Mesothelial cell of epicardium (in vitro differentiated cells): ENCODE measurements at regions not wholly inside any gene's neighbourhood (a gene's known extent, or its start where the extent isn't known, plus 50 kb on each side); places are given as distances from the start of the nearest gene placed in this dataset.
A peak's percentile ranks its signal among the peaks of the same experiment; 100 is the strongest.

ENCODE experiments used
- DNase-seq, 2 experiments: peaks; one replicate each; pipeline ENCODE4 v3.0.0; 2021; ENCODE audit warnings: low spot score in 2 of 2; ENCODE audit not compliant: unreplicated experiment in 2 of 2
- H3K27ac Mint-ChIP-seq: 2 replicates; pipeline ENCODE4 v1.8.0; 2021; ENCODE audit warnings: mixed read lengths
- H3K27me3 Mint-ChIP-seq: 2 replicates; pipeline ENCODE4 v1.8.0; 2021; ENCODE audit warnings: low read depth, mixed read lengths
- H3K36me3 Mint-ChIP-seq: 2 replicates; pipeline ENCODE4 v1.8.0; 2021; ENCODE audit warnings: mixed read lengths
- H3K4me1 Mint-ChIP-seq: 2 replicates; pipeline ENCODE4 v1.8.0; 2021; ENCODE audit warnings: mixed read lengths
- H3K4me3 Mint-ChIP-seq: 2 replicates; pipeline ENCODE4 v1.8.0; 2021; ENCODE audit warnings: mild to moderate bottlenecking, moderate library complexity, mixed read lengths
- H3K9me3 Mint-ChIP-seq: 2 replicates; pipeline ENCODE4 v1.8.0; 2021; ENCODE audit warnings: mixed read lengths
- CTCF ChIP-seq: fragments of 200-600 bp; sonication (generic); IDR thresholded peaks from one replicate; pipeline ENCODE4 v1.5.0; 2021; ENCODE audit warnings: antibody characterized with exemption; ENCODE audit not compliant: unreplicated experiment

GRCh38 chr11:98040061-98040808 is 980.5 kb upstream of the CNTN5 start:
- no peaks in the 10 kb centered on the region for H3K27me3 Mint-ChIP-seq
- no peaks in the 10 kb centered on the region for H3K36me3 Mint-ChIP-seq
- peaks cover 7% of the 10 kb centered on the region for H3K9me3 Mint-ChIP-seq
- H3K4me1 Mint-ChIP-seq: no peaks in the 10 kb centered on the region
- no peak for TF ChIP-seq CTCF
- H3K27ac Mint-ChIP-seq: no peak overlapping the region
- DNase-seq: no peak
- H3K4me3 Mint-ChIP-seq: no peak overlapping the region

- no peak overlapping the region for H3K27ac Mint-ChIP-seq
- H3K9me3 Mint-ChIP-seq: peaks cover 2% of the 10 kb centered on the region
- no peak overlapping the region for H3K4me3 Mint-ChIP-seq
- no peak for TF ChIP-seq CTCF
- H3K4me1 Mint-ChIP-seq: peaks cover 4% of the 10 kb centered on the region
- no peaks in the 10 kb centered on the region for H3K36me3 Mint-ChIP-seq
- DNase-seq: no peak
- no peaks in the 10 kb centered on the region for H3K27me3 Mint-ChIP-seq
These were observed 973.1 kb upstream of the CNTN5 start for GRCh38 chr11:98047647-98048046.

GRCh38 chr11:98053851-98054250 is 966.9 kb upstream of the CNTN5 start:
- Mint-ChIP-seq H3K27ac (peak overlapping the region; percentile 17), H3K27me3 (no peaks in the 10 kb centered on the region), H3K9me3 (no peaks in the 10 kb centered on the region), H3K4me3 (no peak overlapping the region), H3K36me3 (no peaks in the 10 kb centered on the region), H3K4me1 (peaks cover 20% of the 10 kb centered on the region)
- no peak for DNase-seq
- TF ChIP-seq CTCF: no peak

- no peak for TF ChIP-seq CTCF
- H3K4me1 Mint-ChIP-seq: peaks cover 20% of the 10 kb centered on the region
- no peak overlapping the region for H3K27ac Mint-ChIP-seq
- H3K36me3 Mint-ChIP-seq: no peaks in the 10 kb centered on the region
- no peak for DNase-seq
- no peak overlapping the region for H3K4me3 Mint-ChIP-seq
- no peaks in the 10 kb centered on the region for H3K9me3 Mint-ChIP-seq
- H3K27me3 Mint-ChIP-seq: no peaks in the 10 kb centered on the region
These were observed 963.8 kb upstream of the CNTN5 start for GRCh38 chr11:98056945-98057344.

- Mint-ChIP-seq H3K36me3 (no peaks in the 10 kb centered on the region), H3K9me3 (no peaks in the 10 kb centered on the region), H3K4me3 (no peak overlapping the region), H3K27me3 (no peaks in the 10 kb centered on the region), H3K4me1 (peaks cover 15% of the 10 kb centered on the region), H3K27ac (no peak overlapping the region)
- TF ChIP-seq CTCF: no peak
- no peak for DNase-seq
These were observed 961.3 kb upstream of the CNTN5 start for GRCh38 chr11:98059488-98059887.
